HCT116 (cell line): ENCODE measurements at regions not wholly inside any gene's neighbourhood (a gene's known extent, or its start where the extent isn't known, plus 50 kb on each side); places are given as distances from the start of the nearest gene placed in this dataset.

Source experiments
- EZH2 ChIP-seq: fragments of 200-600 bp; sonication (generic); IDR thresholded peaks from 2 replicates; pipeline ENCODE4 v1.6.1; 2017; ENCODE audit warnings: antibody characterized with exemption, mixed run types
- RAD21 ChIP-seq: IDR thresholded peaks from 2 replicates; pipeline ENCODE4 v1.6.1; 2012; ENCODE audit warnings: low read depth, mild to moderate bottlenecking
- SIN3A ChIP-seq: IDR thresholded peaks from 2 replicates; pipeline ENCODE4 v1.6.1; 2012; ENCODE audit warnings: low read depth

DNA sequence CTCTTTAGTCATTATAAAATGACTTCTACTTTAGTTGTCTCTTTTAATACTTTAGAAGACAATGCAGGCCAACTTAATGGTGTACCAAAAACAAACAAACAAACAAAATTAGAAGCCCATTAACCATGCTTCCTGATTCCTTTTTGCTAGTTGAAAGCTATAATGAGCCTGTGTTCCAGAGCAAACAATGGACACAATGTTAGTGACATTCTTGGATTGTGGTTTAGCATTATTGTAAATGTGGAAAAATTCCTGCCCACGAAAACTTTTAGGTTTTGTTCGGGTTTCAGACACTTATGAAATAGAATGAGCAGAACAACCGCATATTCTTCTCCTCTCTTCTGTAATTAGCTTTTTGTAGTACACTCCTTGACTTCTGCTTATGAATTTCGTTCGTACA, 1682.7 kb upstream of the PCDH7 start:
- no peak for TF ChIP-seq EZH2
- TF ChIP-seq RAD21: no peak
- no peak for TF ChIP-seq SIN3A
